Left lobe of liver (tissue), 2 donors: ENCODE measurements at regions not wholly inside any gene's neighbourhood (a gene's known extent, or its start where the extent isn't known, plus 50 kb on each side); places are given as distances from the start of the nearest gene placed in this dataset.
"Not testable (repeated sequence)": the region's sequence is repeated elsewhere in the genome, so short reads cannot be mapped to it uniquely, and the experiment has no call there.

Experiments used
- ATAC-seq: fragments of 200-7000 bp; cut with Tn5 transposase; one replicate; pipeline ENCODE4 v1.9.1; 2020; ENCODE audit warnings: mild to moderate bottlenecking, moderate library complexity
- DNase-seq: peaks from one replicate; pipeline ENCODE4 v3.0.0-alpha.2; 2020; ENCODE audit warnings: low spot score
- donor health status: DM: no; HTN: no; CAD: no; lungs with moderate emphysema.
- donor health status: DM: no; HTN: yes; CAD: no.

DNA sequence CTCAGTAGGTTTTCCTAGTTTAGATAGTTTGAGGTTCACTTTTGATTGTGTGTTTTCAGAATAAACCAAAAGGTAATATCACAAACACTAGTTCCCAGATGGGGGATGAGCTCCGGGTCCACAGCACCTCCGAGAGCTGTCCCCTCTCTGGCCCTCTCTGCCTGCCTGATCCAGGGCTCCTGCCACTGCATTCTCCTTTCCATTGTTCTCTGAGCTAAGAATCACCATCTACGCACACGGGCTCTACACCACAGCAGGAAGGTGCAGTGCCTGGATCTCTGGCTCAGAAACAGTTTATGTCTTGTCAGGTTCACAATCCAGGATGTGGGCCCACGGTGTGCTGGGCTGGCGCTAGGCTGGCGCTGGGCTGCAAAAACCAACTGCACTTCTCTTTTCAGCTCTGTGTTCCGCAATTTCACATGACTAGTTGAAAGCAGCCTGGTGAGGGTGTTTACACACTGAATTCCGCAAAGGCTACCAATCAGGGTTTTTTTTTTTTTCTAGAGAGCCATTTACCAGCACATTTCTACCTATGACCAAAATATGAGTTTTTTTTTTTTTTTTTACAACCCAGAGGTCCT lies 167.5 kb downstream of the SOD2 start:
- no peak for ATAC-seq
- DNase-seq: no peak

DNA sequence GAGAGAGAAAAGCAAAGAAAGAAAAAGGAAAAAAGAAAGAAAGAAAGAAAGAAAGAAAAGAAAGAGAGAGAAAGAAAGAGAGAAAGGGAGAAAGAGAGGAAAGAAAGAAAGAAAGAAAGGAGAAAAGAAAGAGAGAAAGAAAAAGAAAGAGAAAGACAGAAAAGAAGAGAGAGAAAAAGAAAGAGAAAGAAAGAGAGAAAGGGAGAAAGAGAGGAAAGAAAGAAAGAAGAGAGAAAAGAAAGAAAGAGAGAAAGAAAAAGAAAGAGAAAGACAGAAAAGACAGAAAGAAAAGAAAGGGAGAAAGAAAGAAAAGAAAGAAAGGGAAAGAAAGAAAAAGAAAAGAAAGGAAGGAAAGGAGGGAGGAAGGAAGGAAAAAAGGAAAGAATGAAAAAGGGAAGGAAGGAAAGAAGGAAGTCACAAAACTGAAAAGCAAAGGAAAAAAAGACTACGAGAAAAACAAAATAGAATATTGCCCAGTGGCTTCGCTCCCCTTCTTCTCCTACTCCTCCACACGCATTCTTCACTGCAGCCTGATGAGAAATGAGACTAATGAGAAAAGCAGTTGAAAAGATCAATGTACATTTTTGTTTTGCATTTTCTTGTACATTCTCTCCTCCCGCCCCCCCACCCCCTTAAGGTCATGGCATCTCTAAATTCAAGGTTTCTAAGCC lies 170.0 kb downstream of the SOD2 start:
- ATAC-seq: no peak
- DNase-seq: no peak

DNA sequence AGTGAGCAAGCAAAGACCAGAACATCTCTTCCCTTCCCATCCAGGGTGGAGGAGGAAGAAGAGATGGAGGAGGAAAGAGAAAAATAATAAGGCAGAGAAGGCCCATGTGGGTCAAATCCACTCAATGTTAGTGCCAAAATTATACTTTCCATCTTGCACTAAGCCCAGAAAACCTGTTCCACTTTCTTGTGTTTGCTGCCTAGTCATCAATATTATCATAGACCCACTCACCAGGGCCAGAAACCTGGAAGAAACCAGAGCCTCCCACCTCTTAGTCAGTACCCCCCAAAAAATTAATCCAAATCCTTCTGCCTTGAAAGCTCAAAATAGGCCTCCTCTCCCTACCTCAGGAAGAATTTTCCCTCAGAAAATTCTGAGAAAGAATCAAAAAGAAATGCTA lies 171.1 kb downstream of the SOD2 start:
- DNase-seq (no peak), ATAC-seq (no peak)

DNA sequence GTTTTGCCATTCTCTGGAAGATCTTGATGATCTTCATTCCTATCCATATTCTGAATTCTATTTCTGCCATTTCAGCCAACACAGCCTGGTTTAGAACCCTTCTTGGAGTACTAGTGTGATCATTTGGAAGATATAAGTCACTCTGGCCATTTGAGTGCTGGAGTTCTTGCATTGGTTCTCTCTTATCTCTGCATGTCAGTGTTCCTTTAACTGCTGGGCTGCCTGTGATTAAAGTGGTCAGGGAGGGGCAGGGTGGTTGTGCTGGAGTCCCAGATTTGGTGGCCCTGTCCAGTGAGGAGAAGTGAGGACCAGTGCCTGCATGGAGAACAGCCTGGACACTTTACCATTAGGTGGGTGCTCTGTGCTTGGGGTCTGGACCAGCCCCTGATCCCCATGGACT lies 173.0 kb downstream of the SOD2 start:
- ATAC-seq (no peak), DNase-seq (no peak)

DNA sequence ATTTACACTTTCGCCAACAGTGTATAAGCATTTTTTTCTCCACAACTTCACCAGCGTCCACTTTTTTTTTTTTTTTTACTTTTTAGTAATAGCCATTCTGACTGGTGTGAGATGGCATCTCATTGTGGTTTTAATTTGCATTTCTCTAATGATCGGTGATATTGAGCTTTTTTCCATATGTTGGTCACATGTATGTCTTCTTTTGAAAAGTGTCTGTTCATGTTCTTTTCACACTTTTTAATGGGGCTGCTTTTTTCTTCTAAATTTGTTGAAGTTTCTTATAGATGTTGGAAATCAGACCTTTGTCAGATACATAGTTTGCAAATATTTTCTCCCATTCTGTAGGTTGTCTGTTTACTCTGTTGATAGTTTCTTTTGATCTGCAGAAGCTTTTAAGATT lies 177.2 kb downstream of the SOD2 start:
- not testable (repeated sequence) for DNase-seq, ATAC-seq

DNA sequence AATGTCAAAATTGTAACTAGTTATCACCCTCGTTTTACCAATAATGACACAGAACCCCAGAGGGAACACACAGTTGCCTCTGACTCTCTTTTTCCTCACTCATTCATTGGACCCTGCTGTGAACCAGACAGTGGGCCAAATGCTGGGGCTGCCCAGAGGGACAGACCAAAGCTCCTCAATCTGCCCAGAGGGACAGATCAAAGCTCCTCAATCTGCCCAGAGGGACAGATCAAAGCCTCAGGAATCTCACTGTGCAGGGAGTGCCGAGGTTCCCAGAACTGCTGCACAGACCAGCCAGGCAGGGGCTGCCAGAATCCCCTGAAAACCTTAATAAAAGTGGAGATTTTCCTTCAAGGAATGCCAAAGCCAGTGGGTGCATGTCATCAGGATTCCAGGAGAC lies 179.1 kb downstream of the SOD2 start:
- DNase-seq (no peak), ATAC-seq (no peak)

DNA sequence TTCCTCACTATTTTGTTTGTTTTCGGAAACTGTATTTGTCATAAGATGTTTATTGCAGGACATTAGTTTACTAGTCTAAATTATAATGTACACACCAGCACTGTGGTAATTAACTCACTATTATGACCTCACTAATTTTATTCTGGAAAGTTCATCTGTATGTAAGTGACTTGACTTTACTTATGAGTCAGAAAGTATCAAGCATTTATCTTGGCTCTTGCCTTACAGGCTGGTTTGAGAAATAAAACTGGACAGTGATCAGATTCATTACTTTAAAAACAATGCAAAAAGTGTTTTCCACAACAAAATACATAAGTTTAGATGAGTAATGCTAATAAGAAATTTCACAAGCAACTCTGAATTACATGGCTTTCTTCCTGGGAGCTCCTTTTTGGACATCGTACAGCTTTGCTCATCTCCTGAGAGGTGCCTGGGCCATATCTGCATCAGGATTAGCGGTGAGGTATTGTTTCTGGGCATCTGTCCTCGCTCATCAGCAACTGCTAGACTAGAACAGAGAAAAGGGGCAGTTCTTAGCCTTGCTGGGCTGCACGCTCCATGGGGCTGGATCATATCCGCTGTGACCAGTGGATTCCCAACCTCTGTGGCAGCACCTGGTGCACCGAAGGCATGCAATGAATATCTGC lies 179.8 kb downstream of the SOD2 start:
- no peak for DNase-seq
- no peak for ATAC-seq

DNA sequence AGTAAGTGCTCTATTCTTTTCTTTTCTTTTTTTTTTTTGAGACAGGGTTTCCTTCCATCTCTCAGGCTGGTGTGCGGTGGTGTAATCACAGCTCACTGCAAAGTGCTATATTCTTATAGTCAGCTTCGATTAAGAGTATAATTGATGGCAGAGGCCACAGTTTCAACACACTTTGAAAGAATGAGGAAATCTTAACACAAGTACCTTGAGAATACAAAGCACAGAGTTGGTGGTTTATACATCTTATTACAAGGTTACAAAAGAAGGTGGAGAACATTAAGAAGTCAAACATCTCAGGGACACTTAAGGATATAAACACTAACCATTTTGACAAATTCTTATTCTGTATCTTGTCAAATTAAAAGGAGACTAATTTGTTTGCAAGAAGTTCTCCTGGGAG lies 180.5 kb downstream of the SOD2 start:
- DNase-seq: no peak
- ATAC-seq: no peak

DNA sequence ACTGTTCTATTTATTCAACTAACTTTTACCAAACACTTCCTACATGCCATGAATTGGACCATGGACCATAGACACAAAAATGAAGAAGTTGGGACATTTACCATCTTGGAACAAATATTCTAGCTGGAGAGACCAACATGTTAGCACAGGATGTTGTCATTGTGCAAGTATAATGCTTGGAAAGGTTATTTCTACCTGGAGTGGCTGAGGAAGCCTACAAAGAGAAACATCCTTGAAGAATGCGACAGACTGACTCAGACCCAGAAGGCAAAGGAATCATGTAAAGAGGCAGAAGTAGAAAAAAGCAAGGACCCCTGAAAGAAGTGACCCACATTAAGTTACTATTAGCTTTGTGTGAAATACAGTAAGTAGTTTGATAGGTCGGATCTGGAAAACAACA lies 180.9 kb downstream of the SOD2 start:
- ATAC-seq: no peak
- DNase-seq: no peak

DNA sequence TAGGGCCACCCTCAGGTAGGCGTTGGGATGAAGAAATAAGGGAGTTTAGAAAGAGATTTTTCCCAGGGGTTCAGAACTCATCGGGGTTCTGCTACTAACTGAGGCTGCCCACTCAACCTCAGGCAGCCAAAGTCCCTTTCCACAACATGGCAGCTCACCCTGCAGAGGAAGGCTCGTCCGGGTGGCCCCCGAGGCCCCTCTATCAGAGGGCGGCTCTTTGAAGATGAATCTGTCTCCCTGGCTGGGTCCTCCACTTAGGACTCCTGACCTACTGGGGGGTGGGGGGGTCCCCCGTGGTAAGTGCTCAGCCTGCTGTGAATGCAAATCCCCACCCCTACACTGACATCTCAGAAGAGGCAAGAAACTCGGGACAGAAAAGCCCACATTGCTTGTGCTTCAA lies 182.9 kb downstream of the SOD2 start:
- DNase-seq (no peak), ATAC-seq (no peak)

DNA sequence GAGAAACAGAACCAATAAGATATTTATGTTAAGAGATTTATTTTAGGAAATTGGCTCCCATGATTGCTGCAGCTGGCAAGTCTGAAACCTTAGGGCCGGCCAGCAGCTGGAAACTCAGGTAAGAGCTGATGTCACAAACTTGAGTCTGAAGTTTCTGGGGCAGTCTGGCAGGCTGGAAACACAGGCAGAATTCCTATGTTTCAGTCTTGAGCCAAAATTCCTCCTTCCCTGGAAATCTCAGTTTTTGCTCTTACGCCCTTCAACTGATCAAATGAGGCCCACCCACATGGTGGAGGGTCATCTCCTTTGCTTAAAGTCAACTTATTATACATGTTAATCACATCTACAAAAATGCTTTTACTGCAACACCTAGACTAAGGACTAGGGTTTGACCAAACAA lies 184.1 kb downstream of the SOD2 start:
- no peak for DNase-seq
- no peak for ATAC-seq

DNA sequence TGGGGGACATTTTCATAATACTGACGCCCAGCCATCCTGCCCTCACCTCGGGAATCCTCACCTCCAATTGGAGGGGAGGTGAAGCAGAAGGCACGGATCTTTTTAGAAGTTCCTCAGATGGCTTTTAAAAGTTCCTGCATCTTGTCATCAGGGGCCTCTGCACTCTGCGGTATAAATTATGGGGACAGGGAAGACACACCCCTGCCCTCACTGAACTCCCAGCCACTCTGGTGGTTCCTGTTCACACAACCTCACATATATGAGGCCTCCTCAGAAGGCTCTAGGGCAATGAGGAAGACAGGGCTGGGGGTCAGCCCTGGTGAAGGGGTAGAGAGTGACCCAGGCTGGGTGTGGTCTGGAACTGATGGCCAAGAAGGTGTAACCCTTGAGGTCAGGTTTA lies 187.0 kb downstream of the SOD2 start:
- ATAC-seq (no peak), DNase-seq (no peak)

DNA sequence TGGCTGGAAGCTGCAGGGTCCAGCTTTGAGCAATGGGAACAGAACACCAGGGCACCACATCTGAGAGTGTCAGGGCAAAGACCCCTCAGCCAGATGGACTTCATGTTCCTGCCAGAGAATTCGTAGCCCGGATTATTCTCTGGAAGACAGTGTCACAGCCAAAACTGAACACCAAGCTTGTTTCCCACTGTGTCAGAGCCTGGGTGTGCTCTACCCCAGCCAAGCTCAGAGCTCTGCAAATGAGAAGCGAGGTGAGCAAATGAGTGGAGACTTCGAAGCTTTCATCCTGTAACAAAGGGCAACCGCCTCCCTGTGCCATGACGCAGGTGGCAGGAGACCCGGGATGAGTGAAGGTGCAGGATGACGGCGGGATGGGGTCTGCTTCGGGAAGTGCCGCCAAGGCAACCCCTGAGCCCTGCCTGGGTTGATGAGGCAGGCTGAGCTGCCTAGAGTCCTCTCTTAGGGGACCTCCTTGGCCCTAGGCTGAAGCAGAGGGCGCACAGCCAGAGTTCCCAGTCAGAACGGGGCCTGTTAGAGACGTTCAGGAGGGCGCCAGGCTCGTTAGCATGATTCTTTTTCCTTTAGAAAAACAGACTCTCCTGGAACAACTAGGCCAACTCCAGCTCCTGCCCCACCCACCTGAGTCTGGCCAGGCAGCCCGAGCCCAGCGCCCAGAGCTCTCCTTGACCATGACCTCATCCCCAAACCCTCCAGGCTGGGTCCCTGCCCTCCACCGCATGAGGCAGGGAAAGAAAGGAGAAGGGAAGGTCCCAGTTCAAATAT lies 187.7 kb downstream of the SOD2 start:
- ATAC-seq (no peak), DNase-seq (no peak)

DNA sequence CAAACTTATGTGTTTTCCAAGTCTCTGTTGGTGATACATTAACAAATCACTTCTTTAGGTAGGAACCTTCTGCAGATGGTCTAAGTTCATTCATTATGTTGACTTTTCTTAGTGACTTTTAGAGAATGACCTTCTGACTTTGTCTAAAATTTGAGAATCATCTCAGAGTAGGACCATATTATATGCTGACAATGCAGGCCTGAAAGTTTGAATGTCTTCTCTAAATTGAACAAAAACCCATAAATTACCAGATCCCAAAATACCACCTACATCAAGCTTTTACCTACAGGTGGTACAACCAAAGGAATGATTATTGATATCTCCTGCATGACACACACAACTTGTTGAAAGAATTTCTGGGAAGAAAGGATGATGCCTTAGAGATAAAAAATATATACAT lies 191.5 kb downstream of the SOD2 start:
- no peak for ATAC-seq

DNA sequence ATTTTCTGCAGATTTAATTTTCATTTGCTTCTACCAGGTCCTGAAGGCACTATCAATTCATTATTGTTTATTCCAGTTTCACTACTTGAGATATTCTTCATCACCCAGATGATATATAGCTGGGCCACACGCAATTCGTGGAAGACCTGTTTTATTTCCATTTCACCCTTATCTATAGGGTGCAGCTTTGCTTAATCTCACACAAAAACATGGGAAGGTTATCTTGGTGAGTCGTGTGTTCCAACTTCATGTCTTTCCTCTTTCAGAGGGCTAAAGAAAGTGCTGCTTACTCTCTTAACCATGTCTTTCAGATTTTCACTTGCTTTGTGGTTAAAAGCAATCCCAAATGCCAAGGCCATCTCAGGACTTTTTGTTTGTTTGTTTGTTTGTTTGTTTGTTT lies 194.0 kb downstream of the SOD2 start:
- DNase-seq: no peak
- no peak for ATAC-seq

More for the DNA sequence above, 191.5 kb downstream of the SOD2 start:
- no peak for DNase-seq

DNA sequence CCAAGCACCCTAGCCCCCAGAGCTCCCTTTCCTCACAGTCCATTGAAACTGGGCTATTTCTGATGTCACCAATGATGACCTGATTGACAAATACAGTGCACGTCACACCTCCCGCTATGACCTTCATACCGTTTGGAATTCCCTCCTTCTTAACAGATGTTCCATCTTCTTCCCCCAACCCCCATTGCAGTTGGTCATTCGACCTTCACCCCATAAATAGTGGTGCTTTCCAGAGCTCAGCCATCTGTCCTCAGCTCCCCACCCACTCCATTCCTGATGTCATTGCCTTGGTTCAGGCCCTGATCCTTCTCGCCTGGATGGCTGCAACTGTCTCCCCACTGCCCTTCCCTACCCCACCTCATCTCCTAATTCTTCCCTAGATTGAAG lies 198.5 kb downstream of the SOD2 start:
- no peak for DNase-seq
- ATAC-seq: no peak

DNA sequence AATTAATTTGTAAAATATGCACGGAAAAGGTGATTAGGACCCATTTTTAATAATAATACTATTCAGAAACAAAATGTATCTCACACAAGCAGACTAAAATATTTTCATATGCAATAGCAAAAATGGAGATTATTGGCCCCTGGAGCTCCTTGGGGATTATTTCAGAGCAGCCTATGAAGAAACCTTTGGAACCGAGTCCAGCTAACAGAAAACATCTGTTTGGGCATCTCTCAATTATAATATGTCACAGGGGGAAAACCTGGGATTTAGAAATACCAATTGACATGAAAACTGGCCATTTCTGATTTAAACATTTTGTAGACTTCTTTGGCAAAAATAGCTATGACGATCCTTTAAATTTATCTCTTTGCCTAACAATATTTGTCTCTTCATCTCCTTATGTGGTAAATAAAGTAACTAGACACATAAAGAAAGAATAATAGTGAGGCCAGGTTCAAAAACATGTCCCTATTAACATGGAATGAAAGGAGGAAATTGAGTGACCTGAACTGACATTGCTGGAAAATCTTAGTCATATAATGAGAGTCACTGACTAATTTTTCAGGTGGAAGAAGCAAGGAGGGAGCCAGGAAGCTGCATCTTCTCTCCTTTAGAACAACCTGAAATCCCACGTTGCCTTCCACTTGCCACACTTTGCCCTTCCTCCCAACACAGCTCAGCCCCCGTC lies 199.0 kb downstream of the SOD2 start:
- DNase-seq (no peak), ATAC-seq (no peak)

DNA sequence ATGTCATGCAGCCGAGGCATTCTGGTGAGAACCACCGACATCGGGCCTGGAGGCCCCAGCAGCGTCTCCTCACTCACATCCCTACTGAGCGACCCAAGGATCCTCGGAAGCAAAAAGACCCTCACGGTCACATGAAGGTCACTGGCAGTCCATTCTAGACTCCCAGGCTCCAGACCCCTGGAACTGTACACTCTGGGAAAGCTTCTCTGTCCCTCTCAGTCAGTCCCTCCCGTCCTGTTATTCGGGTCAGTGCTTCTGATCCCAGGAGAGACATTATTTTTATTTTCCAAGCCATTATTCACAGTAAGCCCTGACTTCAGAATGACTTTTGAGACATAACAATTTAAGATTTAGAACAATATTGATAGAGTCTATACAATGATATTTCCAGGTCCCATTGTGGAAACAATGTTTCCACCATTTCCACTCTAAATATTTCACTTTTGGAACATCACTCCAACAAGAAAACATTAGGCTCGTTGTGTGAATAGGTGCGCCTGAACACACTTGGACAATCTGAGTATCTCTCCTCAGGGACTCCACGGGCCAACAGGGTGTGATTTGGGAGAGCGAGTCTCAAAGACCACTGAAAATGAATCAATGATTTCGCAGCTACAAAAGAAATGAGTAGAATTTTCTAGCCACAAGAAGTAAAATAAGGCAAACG lies 199.7 kb downstream of the SOD2 start:
- DNase-seq (no peak), ATAC-seq (no peak)

DNA sequence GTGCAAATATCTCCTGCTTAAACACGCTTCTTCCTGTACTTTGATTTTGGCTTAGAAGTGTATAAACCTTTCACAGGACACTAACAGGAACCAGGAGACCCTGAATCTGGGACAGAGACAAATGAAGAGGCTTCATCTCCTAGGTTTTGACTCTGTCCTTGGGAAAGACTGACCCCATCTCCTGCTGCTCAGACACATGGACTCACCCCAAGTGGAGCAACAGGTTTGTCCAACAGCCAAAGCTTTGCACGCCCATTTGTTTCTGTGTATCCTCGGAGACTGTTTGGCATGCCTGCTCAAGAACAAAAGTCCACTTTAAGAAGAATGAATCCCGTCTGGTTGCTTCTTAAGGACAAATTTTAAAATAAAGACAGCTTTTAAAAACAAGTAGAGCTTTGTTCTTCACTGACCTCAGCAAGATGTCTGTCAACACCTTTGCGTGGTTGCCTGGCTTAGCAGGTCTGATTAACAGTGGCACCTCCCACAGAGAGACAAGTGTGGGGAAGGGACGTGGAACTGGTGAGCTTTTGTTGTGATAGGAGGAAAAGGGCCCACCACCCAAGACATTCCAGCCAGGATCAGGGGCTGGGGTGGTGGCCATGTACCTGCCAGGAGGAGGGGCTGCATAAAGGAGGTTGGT lies 202.6 kb downstream of the SOD2 start:
- DNase-seq (no peak), ATAC-seq (peak; percentile 27)

DNA sequence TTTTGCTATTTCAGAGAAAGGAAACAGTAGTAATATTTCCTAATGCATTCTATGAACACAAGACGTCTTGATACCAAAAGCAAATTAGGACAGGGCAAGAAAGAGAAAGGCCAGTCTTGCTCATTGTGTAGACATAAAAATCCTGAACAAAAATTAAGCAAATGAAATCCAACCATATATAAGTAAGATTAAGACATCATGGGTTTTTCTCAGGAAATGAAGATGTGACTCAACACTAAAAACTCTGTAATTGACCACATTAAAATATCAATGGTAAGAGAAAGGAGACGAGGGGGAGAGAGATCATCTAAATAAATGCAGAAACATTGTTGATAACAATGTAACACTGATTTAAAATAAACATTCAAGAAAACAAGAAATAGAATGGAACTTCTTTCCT lies 205.4 kb downstream of the SOD2 start:
- ATAC-seq: no peak

More for the DNA sequence above, 205.4 kb downstream of the SOD2 start:
- no peak for DNase-seq
